HepG2 (cell line): ENCODE measurements at regions not wholly inside any gene's neighbourhood (a gene's known extent, or its start where the extent isn't known, plus 50 kb on each side); places are given as distances from the start of the nearest gene placed in this dataset.

ENCODE experiments used
- ATAC-seq: fragments of 200-7000 bp; cut with Tn5 transposase; 3 replicates; pipeline ENCODE4 v1.9.1; 2020; ENCODE audit warnings: mild to moderate bottlenecking, moderate library complexity
- BruUV-seq: library from RNA; stranded (reverse); fragments of 400-500 nt; replicated peaks from 2 replicates; lab custom pipeline; 2021; lab: Mats Ljungman, UMichigan
- CTCF ChIA-PET: fragments of 300-600 bp; formaldehyde crosslinking; extraction: SDS; loops from one replicate; lab custom pipeline; 2021; ENCODE audit warnings: low total read pairs, inconsistent platforms, low intra/inter-chr PET ratio; lab: Yijun Ruan, JAX
- POLR2A ChIA-PET: fragments of 350-600 bp; sonication (Branson Sonifier 250); formaldehyde crosslinking; loops from one replicate; lab custom pipeline; 2020; ENCODE audit warnings: antibody characterized with exemption, inconsistent platforms; lab: Yijun Ruan, JAX
- DNase-seq: peaks from one replicate; pipeline ENCODE4 v3.0.0-alpha.2; 2015; ENCODE audit warnings: low spot score
- FAIRE-seq: peaks from 3 replicates; lab custom pipeline; 2011; peaks lifted over from hg19 to GRCh38; lab: Jason Lieb, UNC
- H2AFZ ChIP-seq: one replicate; pipeline ENCODE4 v1.6.1; 2011; ENCODE audit warnings: low read length, inconsistent platforms
- H3K27ac ChIP-seq: fragments of 300-600 bp; 3 replicates; pipeline ENCODE4 v1.8.0; 2011; ENCODE audit warnings: mixed run types, mild to moderate bottlenecking, mixed read lengths, low read length, inconsistent platforms; ENCODE audit not compliant: insufficient read depth; ENCODE audit errors: extremely low read length
- H3K27me3 ChIP-seq, 2 experiments: fragments of 200-600 bp in 1 of 2; 2 replicates in 1 of 2; 3 replicates in 1 of 2; pipeline versions ENCODE4 v1.6.0 to v1.8.0; 2011; ENCODE audit warnings: low read length in 2 of 2, mild to moderate bottlenecking in 2 of 2, moderate library complexity in 2 of 2, inconsistent platforms in 1 of 2; ENCODE audit not compliant: insufficient read depth in 2 of 2, control insufficient read depth in 1 of 2
- H3K36me3 ChIP-seq, 2 experiments: fragments of 200-600 bp in 1 of 2; replicated peaks in 1 of 2; 2 replicates in 1 of 2; 3 replicates in 1 of 2; pipeline versions ENCODE4 v1.5.1 to v1.8.0; 2011; ENCODE audit warnings: low read length in 2 of 2, inconsistent platforms in 1 of 2; ENCODE audit not compliant: insufficient read depth in 2 of 2, control insufficient read depth in 1 of 2
- H3K4me1 ChIP-seq: 2 replicates; pipeline ENCODE4 v1.5.1; 2012; ENCODE audit warnings: low read length, inconsistent platforms; ENCODE audit not compliant: insufficient read depth
- H3K4me2 ChIP-seq: 2 replicates; pipeline ENCODE4 v1.6.0; 2011; ENCODE audit warnings: low read depth, low read length, inconsistent platforms
- H3K4me3 ChIP-seq, 3 experiments: fragments of 200-600 bp in 1 of 3; sonication (generic), shearing (Covaris generic) in 1 of 3; replicated peaks in 1 of 3; 2 replicates each; pipeline ENCODE4 v1.5.1; 2011 to 2016; ENCODE audit warnings: low read length in 3 of 3, inconsistent platforms in 2 of 3, low read depth in 2 of 3, mild to moderate bottlenecking in 2 of 3, control low read depth in 1 of 3, mixed read lengths in 1 of 3; ENCODE audit not compliant: insufficient read depth in 1 of 3
- H3K79me2 ChIP-seq: one replicate; pipeline ENCODE4 v1.6.1; 2011; ENCODE audit warnings: low read length, inconsistent platforms; ENCODE audit not compliant: insufficient read depth
- H3K9ac ChIP-seq: 2 replicates; pipeline ENCODE4 v1.6.0; 2011; ENCODE audit warnings: mild to moderate bottlenecking, low read depth, low read length, inconsistent platforms; ENCODE audit not compliant: insufficient read depth
- H3K9me3 ChIP-seq: 2 replicates; pipeline ENCODE4 v1.5.1; 2012; ENCODE audit warnings: mild to moderate bottlenecking, low read length
- H4K20me1 ChIP-seq: 2 replicates; pipeline ENCODE4 v1.6.0; 2011; ENCODE audit warnings: inconsistent platforms, mild to moderate bottlenecking, low read length, moderate library complexity; ENCODE audit not compliant: insufficient read depth
- ELF1 ChIP-seq: sonication (generic); formaldehyde crosslinking; IDR thresholded peaks from 2 replicates; pipeline ENCODE4 v1.4.0; 2020; ENCODE audit warnings: missing genetic modification reagents
- EZH2 ChIP-seq: conservative IDR thresholded peaks from 2 replicates; pipeline ENCODE4 v1.6.1; 2012; ENCODE audit warnings: mild to moderate bottlenecking, low read depth, low read length, moderate library complexity
- FOXM1 ChIP-seq: sonication (generic); formaldehyde crosslinking; IDR thresholded peaks from 2 replicates; pipeline ENCODE4 v1.5.0; 2020; ENCODE audit warnings: missing genetic modification reagents
- HDAC6 ChIP-seq: fragments of 200-600 bp; sonication (generic); IDR thresholded peaks from 2 replicates; pipeline ENCODE4 v1.7.0; 2017; ENCODE audit warnings: mild to moderate bottlenecking, antibody characterized with exemption, low read length, low read depth
- HNRNPUL1 ChIP-seq: fragments of 200-400 bp; formaldehyde crosslinking; IDR thresholded peaks from 2 replicates; pipeline ENCODE4 v1.6.1; 2017; ENCODE audit warnings: low read depth, mild to moderate bottlenecking, low read length, moderate library complexity
- POLR2AphosphoS2 ChIP-seq: IDR thresholded peaks from 2 replicates; pipeline ENCODE4 v1.6.1; 2011; ENCODE audit warnings: low read depth, low read length, improper control_type of control experiment
- SP4 ChIP-seq: sonication (generic); formaldehyde crosslinking; IDR thresholded peaks from 2 replicates; pipeline ENCODE4 v1.8.1; 2023; ENCODE audit warnings: mild to moderate bottlenecking, missing genetic modification reagents
- ZBTB20 ChIP-seq: sonication (generic); formaldehyde crosslinking; IDR thresholded peaks from 2 replicates; pipeline ENCODE4 v1.8.1; 2023; ENCODE audit warnings: missing genetic modification reagents, low read depth, mild to moderate bottlenecking, borderline replicate concordance
- ZFAT ChIP-seq: sonication (generic); formaldehyde crosslinking; conservative IDR thresholded peaks from 2 replicates; pipeline ENCODE4 v1.8.1; 2023; ENCODE audit warnings: missing genetic modification reagents, inconsistent platforms
- ZNF224 ChIP-seq: sonication (generic); formaldehyde crosslinking; IDR thresholded peaks from 2 replicates; pipeline ENCODE4 v1.5.0; 2020; ENCODE audit warnings: mild to moderate bottlenecking, missing genetic modification reagents
- ZNF441 ChIP-seq: sonication (generic); formaldehyde crosslinking; IDR thresholded peaks from 2 replicates; pipeline ENCODE4 v1.7.0; 2021; ENCODE audit warnings: missing genetic modification reagents, borderline replicate concordance
- ZNF510 ChIP-seq: sonication (generic); formaldehyde crosslinking; IDR thresholded peaks from 2 replicates; pipeline ENCODE4 v1.4.0; 2020; ENCODE audit warnings: low read depth, mild to moderate bottlenecking, missing genetic modification reagents
- ZNF747 ChIP-seq: sonication (generic); formaldehyde crosslinking; IDR thresholded peaks from 2 replicates; pipeline ENCODE4 v1.8.1; 2023; ENCODE audit warnings: missing genetic modification reagents, mild to moderate bottlenecking, borderline replicate concordance
- ZNF879 ChIP-seq: sonication (generic); formaldehyde crosslinking; IDR thresholded peaks from 2 replicates; pipeline ENCODE4 v1.8.1; 2023; ENCODE audit warnings: missing genetic modification reagents
- ZSCAN9 ChIP-seq: IDR thresholded peaks from 2 replicates; pipeline ENCODE4 v1.6.1; 2016; ENCODE audit warnings: borderline replicate concordance
- WGBS: methylation state at CpG from one replicate; pipeline ENCODE4 v1.1.6; 2017; ENCODE audit warnings: low lambda C conversion rate; 5-methylcytosine and 5-hydroxymethylcytosine counted together
- in situ Hi-C: cut with HindIII; loops from 2 replicates; pipeline ENCODE4 v1.10.0; 2017; ENCODE audit warnings: low pct_unique_long_range_greater_than_20kb; ENCODE audit not compliant: extremely low pct_ligation_motif_present
- intact Hi-C: fragments of 100-400 bp; cut with micrococcal nuclease; formaldehyde crosslinking; loops from one replicate; pipeline ENCODE4 v1.10.0; 2022; ENCODE audit not compliant: unreplicated experiment
- TF ChIP-seq, protein P1 (sequence below): sonication (generic); formaldehyde crosslinking; conservative IDR thresholded peaks from 2 replicates; pipeline ENCODE4 v1.4.0; 2020; ENCODE audit warnings: missing genetic modification reagents
- TF ChIP-seq, protein P2 (sequence below): IDR thresholded peaks from 2 replicates; pipeline ENCODE4 v1.4.0; 2020; ENCODE audit warnings: mild to moderate bottlenecking, missing genetic modification reagents
- TF ChIP-seq, protein P3 (sequence below): IDR thresholded peaks from 2 replicates; pipeline ENCODE4 v1.6.1; 2018; ENCODE audit warnings: missing genetic modification reagents
- TF ChIP-seq, protein P4 (sequence below): sonication (generic); formaldehyde crosslinking; IDR thresholded peaks from 2 replicates; pipeline ENCODE4 v1.4.0; 2020; ENCODE audit warnings: missing genetic modification reagents

DNA sequence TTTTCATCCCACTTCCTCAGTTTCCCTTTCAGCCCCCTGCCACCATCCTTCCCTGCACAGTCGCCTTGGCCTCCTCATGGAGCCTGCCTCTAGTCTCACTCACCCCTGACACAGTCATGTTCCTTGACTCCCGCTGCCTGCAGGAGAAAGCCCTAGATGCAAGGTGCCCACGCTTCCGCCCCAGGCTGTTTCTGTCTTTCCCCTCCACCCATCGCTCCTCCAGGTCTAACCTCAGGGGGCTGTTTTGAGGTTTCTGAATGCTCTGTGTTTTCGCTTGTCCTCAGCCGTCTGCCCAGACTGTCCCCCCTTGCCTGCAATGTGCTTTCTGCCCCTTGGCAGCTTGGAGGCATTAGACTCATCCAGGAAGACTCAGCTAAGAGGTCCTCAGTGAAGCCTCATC lies 89.9 kb downstream of the EMX2 start:
- FAIRE-seq, result no peak
- CTCF ChIA-PET, result no interaction called here
- H3K4me2 ChIP-seq, result no peak overlapping the region

More for the DNA sequence above, 89.9 kb downstream of the EMX2 start:
- Histone ChIP-seq H3K4me3 (no peak overlapping the region), H2AFZ (no peak overlapping the region), H3K9ac (no peak overlapping the region), H3K9me3 (no peaks in the 10 kb centered on the region)
- in situ Hi-C loops, result no loop called here
- intact Hi-C loops, result no loop called here
- POLR2A ChIA-PET, result no interaction called here
- DNase-seq, result no peak
- TF ChIP-seq ELF1 (CRISPR knock-in tag) (no peak), ZNF441 (no peak), POLR2AphosphoS2 (no peak), ZNF224 (CRISPR knock-in tag) (no peak), HNRNPUL1 (no peak), SP4 (CRISPR knock-in tag) (no peak), ZNF879 (CRISPR knock-in tag) (no peak), ZBTB20 (CRISPR knock-in tag) (no peak), FOXM1 (CRISPR knock-in tag) (no peak), HDAC6 (no peak), ZNF510 (no peak), EZH2 (no peak), ZSCAN9 (CRISPR knock-in tag) (no peak), ZFAT (CRISPR knock-in tag) (no peak), ZNF747 (CRISPR knock-in tag) (no peak)
- TF ChIP-seq, protein P1, sequence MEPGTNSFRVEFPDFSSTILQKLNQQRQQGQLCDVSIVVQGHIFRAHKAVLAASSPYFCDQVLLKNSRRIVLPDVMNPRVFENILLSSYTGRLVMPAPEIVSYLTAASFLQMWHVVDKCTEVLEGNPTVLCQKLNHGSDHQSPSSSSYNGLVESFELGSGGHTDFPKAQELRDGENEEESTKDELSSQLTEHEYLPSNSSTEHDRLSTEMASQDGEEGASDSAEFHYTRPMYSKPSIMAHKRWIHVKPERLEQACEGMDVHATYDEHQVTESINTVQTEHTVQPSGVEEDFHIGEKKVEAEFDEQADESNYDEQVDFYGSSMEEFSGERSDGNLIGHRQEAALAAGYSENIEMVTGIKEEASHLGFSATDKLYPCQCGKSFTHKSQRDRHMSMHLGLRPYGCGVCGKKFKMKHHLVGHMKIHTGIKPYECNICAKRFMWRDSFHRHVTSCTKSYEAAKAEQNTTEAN (CRISPR knock-in tag), result no peak
- TF ChIP-seq, protein P2, sequence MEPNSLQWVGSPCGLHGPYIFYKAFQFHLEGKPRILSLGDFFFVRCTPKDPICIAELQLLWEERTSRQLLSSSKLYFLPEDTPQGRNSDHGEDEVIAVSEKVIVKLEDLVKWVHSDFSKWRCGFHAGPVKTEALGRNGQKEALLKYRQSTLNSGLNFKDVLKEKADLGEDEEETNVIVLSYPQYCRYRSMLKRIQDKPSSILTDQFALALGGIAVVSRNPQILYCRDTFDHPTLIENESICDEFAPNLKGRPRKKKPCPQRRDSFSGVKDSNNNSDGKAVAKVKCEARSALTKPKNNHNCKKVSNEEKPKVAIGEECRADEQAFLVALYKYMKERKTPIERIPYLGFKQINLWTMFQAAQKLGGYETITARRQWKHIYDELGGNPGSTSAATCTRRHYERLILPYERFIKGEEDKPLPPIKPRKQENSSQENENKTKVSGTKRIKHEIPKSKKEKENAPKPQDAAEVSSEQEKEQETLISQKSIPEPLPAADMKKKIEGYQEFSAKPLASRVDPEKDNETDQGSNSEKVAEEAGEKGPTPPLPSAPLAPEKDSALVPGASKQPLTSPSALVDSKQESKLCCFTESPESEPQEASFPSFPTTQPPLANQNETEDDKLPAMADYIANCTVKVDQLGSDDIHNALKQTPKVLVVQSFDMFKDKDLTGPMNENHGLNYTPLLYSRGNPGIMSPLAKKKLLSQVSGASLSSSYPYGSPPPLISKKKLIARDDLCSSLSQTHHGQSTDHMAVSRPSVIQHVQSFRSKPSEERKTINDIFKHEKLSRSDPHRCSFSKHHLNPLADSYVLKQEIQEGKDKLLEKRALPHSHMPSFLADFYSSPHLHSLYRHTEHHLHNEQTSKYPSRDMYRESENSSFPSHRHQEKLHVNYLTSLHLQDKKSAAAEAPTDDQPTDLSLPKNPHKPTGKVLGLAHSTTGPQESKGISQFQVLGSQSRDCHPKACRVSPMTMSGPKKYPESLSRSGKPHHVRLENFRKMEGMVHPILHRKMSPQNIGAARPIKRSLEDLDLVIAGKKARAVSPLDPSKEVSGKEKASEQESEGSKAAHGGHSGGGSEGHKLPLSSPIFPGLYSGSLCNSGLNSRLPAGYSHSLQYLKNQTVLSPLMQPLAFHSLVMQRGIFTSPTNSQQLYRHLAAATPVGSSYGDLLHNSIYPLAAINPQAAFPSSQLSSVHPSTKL (CRISPR knock-in tag), result no peak
- TF ChIP-seq, protein P3, sequence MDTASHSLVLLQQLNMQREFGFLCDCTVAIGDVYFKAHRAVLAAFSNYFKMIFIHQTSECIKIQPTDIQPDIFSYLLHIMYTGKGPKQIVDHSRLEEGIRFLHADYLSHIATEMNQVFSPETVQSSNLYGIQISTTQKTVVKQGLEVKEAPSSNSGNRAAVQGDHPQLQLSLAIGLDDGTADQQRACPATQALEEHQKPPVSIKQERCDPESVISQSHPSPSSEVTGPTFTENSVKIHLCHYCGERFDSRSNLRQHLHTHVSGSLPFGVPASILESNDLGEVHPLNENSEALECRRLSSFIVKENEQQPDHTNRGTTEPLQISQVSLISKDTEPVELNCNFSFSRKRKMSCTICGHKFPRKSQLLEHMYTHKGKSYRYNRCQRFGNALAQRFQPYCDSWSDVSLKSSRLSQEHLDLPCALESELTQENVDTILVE (CRISPR knock-in tag), result no peak
- TF ChIP-seq, protein P4, sequence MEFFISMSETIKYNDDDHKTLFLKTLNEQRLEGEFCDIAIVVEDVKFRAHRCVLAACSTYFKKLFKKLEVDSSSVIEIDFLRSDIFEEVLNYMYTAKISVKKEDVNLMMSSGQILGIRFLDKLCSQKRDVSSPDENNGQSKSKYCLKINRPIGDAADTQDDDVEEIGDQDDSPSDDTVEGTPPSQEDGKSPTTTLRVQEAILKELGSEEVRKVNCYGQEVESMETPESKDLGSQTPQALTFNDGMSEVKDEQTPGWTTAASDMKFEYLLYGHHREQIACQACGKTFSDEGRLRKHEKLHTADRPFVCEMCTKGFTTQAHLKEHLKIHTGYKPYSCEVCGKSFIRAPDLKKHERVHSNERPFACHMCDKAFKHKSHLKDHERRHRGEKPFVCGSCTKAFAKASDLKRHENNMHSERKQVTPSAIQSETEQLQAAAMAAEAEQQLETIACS (CRISPR knock-in tag), result no peak
- TF ChIP-seq, all 625 proteins: peak for 0
- WGBS, result 31% methylated on average over 7 of the region's 7 CpGs
- no peak for ATAC-seq
- BruUV-seq, result no TSS peak
- Histone ChIP-seq H3K27me3 (peaks cover 0 to 6% of the 10 kb centered on the region in 2 experiments; a peak in 1 of 5 replicates), H3K27ac (no peak overlapping the region), H3K79me2 (no peaks in the 10 kb centered on the region), H4K20me1 (no peaks in the 10 kb centered on the region), H3K36me3 (no peaks in the 10 kb centered on the region), H3K4me1 (no peaks in the 10 kb centered on the region)
